ENCODE measurements at regions not wholly inside any gene's neighbourhood (a gene's known extent, or its start where the extent isn't known, plus 50 kb on each side); places are given as distances from the start of the nearest gene placed in this dataset.

GRCh38 chr12:78711954-78712353 lies 152.6 kb upstream of the SYT1 start:
- H3K27me3 ChIP-seq (ENCODE audit: insufficient read depth, low read length): no peaks in the 10 kb centered on the region
- no peak overlapping the region for H3K27ac ChIP-seq (ENCODE audit: low read length)
- no peak overlapping the region for H3K4me3 ChIP-seq (ENCODE audit: low read length)
- H3K9me3 ChIP-seq (ENCODE audit: insufficient read depth, low read depth, low read length): no peaks in the 10 kb centered on the region
- no peak overlapping the region for H3K9ac ChIP-seq (ENCODE audit: low read depth, low read length)
- no peaks in the 10 kb centered on the region for H3K36me3 ChIP-seq (ENCODE audit: insufficient read depth, low read depth, low read length)
- no peaks in the 10 kb centered on the region for H3K4me1 ChIP-seq (ENCODE audit: insufficient read depth, low read length)

- no peak overlapping the region for H3K4me3 ChIP-seq (ENCODE audit: low read length)
Observed at GRCh38 chr12:78712834-78713481, 151.6 kb upstream of the SYT1 start.

GRCh38 chr12:78719721-78720120 lies 144.9 kb upstream of the SYT1 start:
- H3K4me3 ChIP-seq (ENCODE audit: low read length): no peak overlapping the region
- H3K4me1 ChIP-seq (ENCODE audit: insufficient read depth, low read length): no peaks in the 10 kb centered on the region
- no peak overlapping the region for H3K9ac ChIP-seq (ENCODE audit: low read depth, low read length)
- no peaks in the 10 kb centered on the region for H3K9me3 ChIP-seq (ENCODE audit: insufficient read depth, low read depth, low read length)
- H3K27ac ChIP-seq (ENCODE audit: low read length): no peak overlapping the region
- H3K27me3 ChIP-seq (ENCODE audit: insufficient read depth, low read length): no peaks in the 10 kb centered on the region
- no peaks in the 10 kb centered on the region for H3K36me3 ChIP-seq (ENCODE audit: insufficient read depth, low read depth, low read length)

More at GRCh38 chr12:78712834-78713481, 151.6 kb upstream of the SYT1 start:
- no peak overlapping the region for H3K27ac ChIP-seq (ENCODE audit: low read length)
- H3K36me3 ChIP-seq (ENCODE audit: insufficient read depth, low read depth, low read length): no peaks in the 10 kb centered on the region
- H3K9me3 ChIP-seq (ENCODE audit: insufficient read depth, low read depth, low read length): no peaks in the 10 kb centered on the region
- H3K27me3 ChIP-seq (ENCODE audit: insufficient read depth, low read length): no peaks in the 10 kb centered on the region
- H3K9ac ChIP-seq (ENCODE audit: low read depth, low read length): no peak overlapping the region
- no peaks in the 10 kb centered on the region for H3K4me1 ChIP-seq (ENCODE audit: insufficient read depth, low read length)

- Histone ChIP-seq H3K4me1 (ENCODE audit: insufficient read depth, low read length) (no peaks in the 10 kb centered on the region), H3K27ac (ENCODE audit: low read length) (no peak overlapping the region)
Observed at GRCh38 chr12:78721906-78722305, 142.7 kb upstream of the SYT1 start.

GRCh38 chr12:78725033-78725432 lies 139.5 kb upstream of the SYT1 start:
- Histone ChIP-seq H3K27me3 (ENCODE audit: insufficient read depth, low read length) (no peaks in the 10 kb centered on the region), H3K4me3 (ENCODE audit: low read length) (no peak overlapping the region), H3K9ac (ENCODE audit: low read depth, low read length) (no peak overlapping the region), H3K9me3 (ENCODE audit: insufficient read depth, low read depth, low read length) (no peaks in the 10 kb centered on the region), H3K36me3 (ENCODE audit: insufficient read depth, low read depth, low read length) (no peaks in the 10 kb centered on the region), H3K27ac (ENCODE audit: low read length) (no peak overlapping the region), H3K4me1 (ENCODE audit: insufficient read depth, low read length) (no peaks in the 10 kb centered on the region)

More at GRCh38 chr12:78721906-78722305, 142.7 kb upstream of the SYT1 start:
- H3K36me3 ChIP-seq (ENCODE audit: insufficient read depth, low read depth, low read length): no peaks in the 10 kb centered on the region
- H3K27me3 ChIP-seq (ENCODE audit: insufficient read depth, low read length): no peaks in the 10 kb centered on the region
- no peak overlapping the region for H3K4me3 ChIP-seq (ENCODE audit: low read length)
- H3K9me3 ChIP-seq (ENCODE audit: insufficient read depth, low read depth, low read length): no peaks in the 10 kb centered on the region
- no peak overlapping the region for H3K9ac ChIP-seq (ENCODE audit: low read depth, low read length)

DNA sequence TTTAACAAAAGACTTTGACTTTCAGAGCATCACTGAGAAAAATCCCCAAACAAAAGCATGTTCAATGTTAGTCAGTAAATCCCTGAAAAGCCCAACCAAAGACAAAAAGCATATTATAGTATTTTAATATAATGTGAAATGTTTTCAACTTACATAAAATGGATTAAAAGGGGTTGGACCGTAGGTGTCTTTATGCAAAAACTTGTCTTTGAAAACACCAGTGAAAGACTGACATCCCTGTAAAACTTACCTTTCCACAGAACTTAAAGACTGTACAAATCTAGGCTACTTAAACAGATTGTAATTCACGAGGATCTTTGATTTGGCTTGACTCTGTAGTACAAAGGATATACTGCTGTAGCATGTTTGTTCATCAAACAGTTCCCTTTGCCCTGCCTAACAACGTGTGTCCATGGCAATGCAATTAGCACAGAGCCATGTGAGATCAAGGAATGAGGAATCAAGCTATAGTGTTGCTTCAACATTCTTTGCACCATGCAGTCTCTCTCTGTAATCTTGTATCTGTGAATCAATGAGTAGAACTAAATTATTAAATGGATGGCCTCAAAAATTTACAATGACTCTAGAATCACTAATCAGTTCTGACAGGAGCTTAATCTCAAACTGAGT lies 138.5 kb upstream of the SYT1 start:
- no peaks in the 10 kb centered on the region for H3K27me3 ChIP-seq (ENCODE audit: insufficient read depth, low read length)

GRCh38 chr12:78726854-78727253 lies 137.7 kb upstream of the SYT1 start:
- Histone ChIP-seq H3K4me3 (ENCODE audit: low read length) (no peak overlapping the region), H3K9me3 (ENCODE audit: insufficient read depth, low read depth, low read length) (no peaks in the 10 kb centered on the region), H3K36me3 (ENCODE audit: insufficient read depth, low read depth, low read length) (no peaks in the 10 kb centered on the region), H3K27me3 (ENCODE audit: insufficient read depth, low read length) (no peaks in the 10 kb centered on the region), H3K27ac (ENCODE audit: low read length) (no peak overlapping the region), H3K9ac (ENCODE audit: low read depth, low read length) (no peak overlapping the region), H3K4me1 (ENCODE audit: insufficient read depth, low read length) (no peaks in the 10 kb centered on the region)

More for the DNA sequence above, 138.5 kb upstream of the SYT1 start:
- no peak overlapping the region for H3K4me3 ChIP-seq (ENCODE audit: low read length)
- H3K27ac ChIP-seq (ENCODE audit: low read length): no peak overlapping the region
- H3K9me3 ChIP-seq (ENCODE audit: insufficient read depth, low read depth, low read length): no peaks in the 10 kb centered on the region
- H3K9ac ChIP-seq (ENCODE audit: low read depth, low read length): no peak overlapping the region
- no peaks in the 10 kb centered on the region for H3K36me3 ChIP-seq (ENCODE audit: insufficient read depth, low read depth, low read length)
- H3K4me1 ChIP-seq (ENCODE audit: insufficient read depth, low read length): no peaks in the 10 kb centered on the region

DNA sequence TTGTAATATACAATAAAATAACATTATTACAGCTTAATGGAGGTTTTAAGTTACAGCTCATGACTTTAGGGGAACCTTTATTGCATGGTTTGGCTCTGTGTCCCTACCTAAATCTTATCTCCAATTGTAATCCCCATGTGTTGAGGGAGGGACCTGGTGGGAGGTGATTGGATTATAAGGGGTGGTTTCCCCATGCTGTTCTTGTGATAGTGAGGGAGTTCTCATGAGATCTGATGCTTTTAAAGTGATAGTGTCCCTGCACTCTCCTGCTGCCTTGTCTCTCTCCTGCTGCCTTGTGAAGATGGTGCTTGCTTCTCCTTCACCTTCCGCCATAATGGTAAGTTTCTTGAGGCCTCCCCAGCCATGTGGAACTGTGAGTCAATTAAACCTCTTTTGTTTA lies 132.1 kb upstream of the SYT1 start:
- Histone ChIP-seq H3K27me3 (ENCODE audit: insufficient read depth, low read length) (no peaks in the 10 kb centered on the region), H3K4me1 (ENCODE audit: insufficient read depth, low read length) (no peaks in the 10 kb centered on the region), H3K36me3 (ENCODE audit: insufficient read depth, low read depth, low read length) (no peaks in the 10 kb centered on the region), H3K9me3 (ENCODE audit: insufficient read depth, low read depth, low read length) (no peaks in the 10 kb centered on the region), H3K9ac (ENCODE audit: low read depth, low read length) (no peak overlapping the region), H3K4me3 (ENCODE audit: low read length) (no peak overlapping the region), H3K27ac (ENCODE audit: low read length) (no peak overlapping the region)

- Histone ChIP-seq H3K27me3 (ENCODE audit: insufficient read depth, low read length) (no peaks in the 10 kb centered on the region), H3K4me1 (ENCODE audit: insufficient read depth, low read length) (no peaks in the 10 kb centered on the region), H3K4me3 (ENCODE audit: low read length) (no peak overlapping the region)
Observed at GRCh38 chr12:78739653-78740052, 124.9 kb upstream of the SYT1 start.

DNA sequence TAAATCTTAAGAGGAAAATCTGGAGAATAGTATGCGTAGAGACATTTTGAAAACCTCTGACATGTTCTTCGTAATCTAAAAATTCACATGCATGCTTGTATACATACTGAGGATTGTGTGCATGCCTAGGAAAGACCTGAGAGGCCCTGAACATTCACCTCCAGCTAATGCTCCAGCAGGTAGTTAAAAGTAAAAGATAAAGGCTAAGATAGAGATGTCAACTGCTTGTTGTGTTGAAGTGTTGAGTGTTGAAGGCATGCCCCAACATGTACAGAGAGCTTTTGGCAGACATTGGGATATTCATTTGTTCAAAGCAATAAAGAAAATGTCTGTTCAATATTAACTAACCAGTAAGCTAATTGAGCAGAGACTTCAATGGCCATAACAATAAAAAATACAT lies 118.6 kb upstream of the SYT1 start:
- Histone ChIP-seq H3K27ac (ENCODE audit: low read length) (no peak overlapping the region), H3K4me1 (ENCODE audit: insufficient read depth, low read length) (0 out of 2 replicates have a peak, but pooled peaks cover 3% of the 10 kb centered on the region), H3K27me3 (ENCODE audit: insufficient read depth, low read length) (no peaks in the 10 kb centered on the region), H3K36me3 (ENCODE audit: insufficient read depth, low read depth, low read length) (no peaks in the 10 kb centered on the region), H3K9ac (ENCODE audit: low read depth, low read length) (no peak overlapping the region), H3K9me3 (ENCODE audit: insufficient read depth, low read depth, low read length) (no peaks in the 10 kb centered on the region), H3K4me3 (ENCODE audit: low read length) (no peak overlapping the region)

More at GRCh38 chr12:78739653-78740052, 124.9 kb upstream of the SYT1 start:
- H3K27ac ChIP-seq (ENCODE audit: low read length): no peak overlapping the region
- H3K36me3 ChIP-seq (ENCODE audit: insufficient read depth, low read depth, low read length): no peaks in the 10 kb centered on the region
- no peaks in the 10 kb centered on the region for H3K9me3 ChIP-seq (ENCODE audit: insufficient read depth, low read depth, low read length)
- H3K9ac ChIP-seq (ENCODE audit: low read depth, low read length): no peak overlapping the region

DNA sequence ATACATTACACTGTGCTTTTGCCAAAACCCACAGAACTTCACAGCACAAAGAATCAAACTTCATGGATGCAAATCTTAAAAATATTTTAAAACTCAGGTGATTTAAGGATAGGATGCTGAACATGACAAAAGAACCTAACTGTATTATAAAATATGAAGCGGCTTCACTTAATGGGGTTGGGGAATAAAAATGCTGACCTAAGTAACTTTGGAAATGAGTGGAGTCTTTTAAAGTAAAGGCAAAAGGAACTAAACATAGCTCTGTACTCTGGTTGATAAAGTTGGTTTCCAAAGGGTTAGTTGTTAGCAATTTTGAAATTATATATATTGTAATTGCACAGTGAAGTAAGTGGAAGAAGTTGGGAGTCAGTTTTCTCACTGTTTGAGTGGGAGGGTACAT lies 111.5 kb upstream of the SYT1 start:
- Histone ChIP-seq H3K27me3 (ENCODE audit: insufficient read depth, low read length) (no peaks in the 10 kb centered on the region), H3K9ac (ENCODE audit: low read depth, low read length) (no peak overlapping the region), H3K9me3 (ENCODE audit: insufficient read depth, low read depth, low read length) (no peaks in the 10 kb centered on the region), H3K27ac (ENCODE audit: low read length) (no peak overlapping the region), H3K4me3 (ENCODE audit: low read length) (no peak overlapping the region), H3K4me1 (ENCODE audit: insufficient read depth, low read length) (no peaks in the 10 kb centered on the region), H3K36me3 (ENCODE audit: insufficient read depth, low read depth, low read length) (no peaks in the 10 kb centered on the region)

DNA sequence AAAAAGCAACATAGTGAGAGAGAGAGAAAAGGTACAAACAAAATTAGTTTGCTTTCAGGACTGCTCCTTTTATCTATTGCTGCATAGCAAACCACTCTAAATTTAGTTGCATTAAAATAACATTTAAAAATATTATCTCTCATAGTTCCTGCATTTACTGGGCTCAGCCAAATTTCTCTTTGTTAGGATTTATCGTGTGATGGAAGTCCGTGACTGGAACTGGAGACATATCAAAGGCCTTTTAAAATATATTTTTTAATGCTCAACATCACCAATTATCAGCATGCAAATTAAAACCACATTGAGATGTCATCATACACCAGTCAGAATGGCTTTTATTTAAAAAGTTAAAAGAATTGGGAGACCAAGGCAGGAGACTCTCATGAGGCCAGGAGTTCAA lies 107.6 kb upstream of the SYT1 start:
- no peaks in the 10 kb centered on the region for H3K36me3 ChIP-seq (ENCODE audit: insufficient read depth, low read depth, low read length)
- H3K9me3 ChIP-seq (ENCODE audit: insufficient read depth, low read depth, low read length): peaks cover 9% of the 10 kb centered on the region; the same call in 1 of the 2 replicates
- H3K27ac ChIP-seq (ENCODE audit: low read length): no peak overlapping the region
- no peaks in the 10 kb centered on the region for H3K4me1 ChIP-seq (ENCODE audit: insufficient read depth, low read length)
- no peaks in the 10 kb centered on the region for H3K27me3 ChIP-seq (ENCODE audit: insufficient read depth, low read length)
- H3K4me3 ChIP-seq (ENCODE audit: low read length): no peak overlapping the region
- H3K9ac ChIP-seq (ENCODE audit: low read depth, low read length): no peak overlapping the region
